ENCODE measurements at regions not wholly inside any gene's neighbourhood (a gene's known extent, or its start where the extent isn't known, plus 50 kb on each side); places are given as distances from the start of the nearest gene placed in this dataset.

DNA sequence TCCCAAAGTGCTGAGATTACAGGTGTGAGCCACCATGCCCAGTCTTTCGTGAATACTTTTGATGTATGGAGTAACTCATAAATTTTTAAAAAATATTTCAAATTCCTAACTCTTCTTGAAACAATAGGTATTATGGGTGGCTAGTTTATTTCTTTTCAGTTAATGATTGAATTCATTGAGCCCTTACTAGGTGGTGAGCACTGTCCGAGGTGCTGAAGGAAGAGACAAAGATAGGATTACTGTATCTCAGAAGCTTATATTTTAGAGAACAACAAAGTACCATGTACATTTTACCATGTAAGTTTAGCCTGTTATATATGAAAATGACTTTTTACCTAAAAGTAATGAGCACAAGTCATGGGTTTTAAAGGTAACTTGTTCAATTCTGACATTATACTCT is 418.3 kb downstream of the NPIPA7 start:
- ATAC-seq = no peak
- Mint-ChIP-seq H3K36me3 (no peaks in the 10 kb centered on the region), H3K27ac (no peak overlapping the region), H3K9me3 (peaks cover 5 to 7% of the 10 kb centered on the region in 2 donors)
- DNase-seq (ENCODE audit: low spot score in 2 of 2) = no peak

DNA sequence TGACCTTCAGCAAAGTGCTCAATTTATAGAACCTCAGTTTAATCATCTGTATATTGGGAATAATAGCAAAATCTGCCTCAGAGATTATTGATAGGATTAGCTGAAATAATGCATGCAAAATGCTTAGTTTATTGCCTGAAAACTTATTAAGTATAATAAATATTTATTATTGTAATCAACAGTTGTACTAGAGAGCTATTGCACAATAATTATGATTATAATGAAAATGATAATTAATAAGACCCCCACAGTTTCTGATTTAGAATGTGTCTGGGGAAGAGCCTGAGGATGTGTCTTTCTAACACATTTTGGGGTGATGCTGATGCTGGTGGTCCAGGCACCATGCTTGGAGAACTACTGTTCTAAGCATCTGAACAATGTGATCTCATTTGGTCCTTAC is 419.6 kb downstream of the NPIPA7 start:
- Mint-ChIP-seq H3K36me3 (no peaks in the 10 kb centered on the region), H3K27ac (no peak overlapping the region), H3K9me3 (peaks cover 5 to 7% of the 10 kb centered on the region in 2 donors)
- DNase-seq (ENCODE audit: low spot score in 2 of 2) = no peak
- ATAC-seq = no peak

DNA sequence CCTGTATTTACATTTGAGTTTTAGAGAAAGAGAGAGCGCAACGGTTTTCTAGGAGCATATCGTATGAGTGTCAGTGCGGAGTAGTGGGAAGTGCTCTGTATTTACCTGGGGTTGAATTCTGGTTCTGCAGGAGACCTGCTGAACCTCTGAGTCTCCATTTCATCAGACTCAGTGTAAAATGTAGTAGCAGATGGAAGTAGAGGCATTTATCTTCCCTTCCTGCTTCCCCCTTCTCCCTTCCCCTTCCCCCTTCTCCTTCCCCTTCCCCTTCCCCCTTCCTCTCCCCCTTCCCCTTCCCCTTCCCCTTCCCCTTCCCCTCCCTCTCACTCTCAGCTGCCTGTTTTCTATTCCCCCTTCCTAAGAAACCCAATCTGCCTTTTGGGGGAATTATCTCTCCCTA is 426.9 kb downstream of the NPIPA7 start:
- DNase-seq (ENCODE audit: low spot score in 2 of 2) (no peak), ATAC-seq (no peak)
- H3K36me3 Mint-ChIP-seq = no peaks in the 10 kb centered on the region
- peaks cover 0 to 4% of the 10 kb centered on the region in 2 donors for H3K9me3 Mint-ChIP-seq
- H3K27ac Mint-ChIP-seq = no peak overlapping the region

DNA sequence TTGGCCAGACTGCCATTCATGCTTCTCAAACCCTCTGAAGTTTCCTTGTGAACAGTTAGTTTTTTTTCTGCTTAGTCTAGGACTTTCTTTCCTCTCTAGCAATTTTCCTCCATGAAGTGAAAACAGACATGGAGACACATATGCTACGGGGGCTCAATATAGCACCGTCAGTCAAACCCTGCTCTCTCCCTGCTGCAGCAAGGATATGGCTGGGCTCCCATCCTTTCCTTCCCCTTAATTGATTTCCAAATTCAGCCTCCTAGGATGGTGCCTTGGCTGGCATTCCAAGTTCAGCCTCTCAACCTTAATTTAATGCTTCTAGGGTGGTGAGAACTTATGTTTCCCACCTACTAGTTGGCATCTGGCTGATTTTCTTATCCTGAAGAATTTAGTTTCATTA is 436.7 kb downstream of the NPIPA7 start:
- Mint-ChIP-seq H3K9me3 (peaks cover 9 to 14% of the 10 kb centered on the region in 2 donors), H3K36me3 (peaks cover 6 to 9% of the 10 kb centered on the region in 2 donors), H3K27ac (no peak overlapping the region)
- ATAC-seq (no peak), DNase-seq (ENCODE audit: low spot score in 2 of 2) (no peak)

DNA sequence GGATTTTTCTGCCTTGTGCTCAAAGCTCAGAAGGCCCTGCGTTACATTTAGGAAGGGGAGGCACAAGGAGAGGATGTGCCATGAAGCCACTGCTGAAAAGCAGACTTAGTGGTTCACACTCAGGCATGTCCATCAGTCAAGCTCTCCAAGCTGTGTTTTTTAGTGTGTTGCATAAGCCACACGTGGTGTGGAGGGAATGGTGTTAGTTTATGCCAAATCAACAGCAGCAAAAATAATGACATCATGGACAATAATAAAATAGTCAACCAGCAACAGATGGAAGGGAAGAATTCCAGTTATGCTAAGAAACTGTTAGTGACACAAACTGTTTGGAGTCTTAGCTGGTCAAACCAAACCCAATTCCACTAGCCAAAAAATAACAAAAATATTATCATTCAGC is 438.3 kb downstream of the NPIPA7 start:
- ATAC-seq (no peak), DNase-seq (ENCODE audit: low spot score in 2 of 2) (no peak)
- H3K36me3 Mint-ChIP-seq = peaks cover 10 to 15% of the 10 kb centered on the region in 2 donors
- H3K9me3 Mint-ChIP-seq = peaks cover 20% of the 10 kb centered on the region in 2 donors
- H3K27ac Mint-ChIP-seq = no peak overlapping the region

DNA sequence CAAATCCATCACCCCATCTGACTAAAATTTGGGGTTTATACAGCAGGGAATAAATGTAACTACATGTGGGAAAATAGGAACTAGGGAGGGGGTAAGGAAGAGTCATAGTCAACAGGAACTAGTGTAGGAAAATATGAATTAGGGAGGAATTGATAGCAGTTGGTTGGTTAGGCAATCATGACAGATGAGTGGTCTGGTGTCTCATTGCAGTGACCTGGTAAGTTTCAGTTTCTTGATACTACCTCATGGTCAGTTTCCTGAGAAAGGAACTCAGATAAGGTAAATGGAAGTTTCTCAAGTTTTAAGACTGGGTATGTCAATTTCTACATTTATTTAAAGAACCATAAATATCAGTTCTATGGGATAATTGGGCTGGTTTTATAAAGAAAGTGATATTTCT is 442.3 kb downstream of the NPIPA7 start:
- ATAC-seq = no peak

DNA sequence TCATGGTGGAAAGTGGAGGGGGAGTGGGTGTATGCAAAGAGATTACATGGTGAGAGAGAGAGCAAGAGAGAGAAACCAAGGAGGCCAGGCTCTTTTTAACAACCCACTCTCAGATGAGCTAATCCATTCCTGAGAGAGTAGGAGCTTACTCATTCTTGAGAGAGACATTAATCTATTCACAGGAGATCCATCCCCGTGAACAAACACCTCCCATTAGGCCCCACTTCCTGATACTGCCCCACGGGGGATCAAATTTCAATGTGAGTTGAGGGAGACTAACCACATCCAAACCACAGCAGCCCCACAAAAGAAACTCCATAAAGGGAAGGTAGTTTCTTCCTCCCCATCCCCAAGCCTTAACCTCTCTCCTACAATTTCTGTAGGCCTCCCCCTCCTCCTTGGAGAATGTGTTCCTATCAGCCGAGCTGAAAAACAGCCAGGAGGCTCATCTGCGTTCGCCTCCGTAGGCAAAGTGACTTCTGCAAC is 450.0 kb downstream of the NPIPA7 start:
- no peak for DNase-seq (ENCODE audit: low spot score in 2 of 2)
- H3K36me3 Mint-ChIP-seq = no peaks in the 10 kb centered on the region
- H3K27ac Mint-ChIP-seq = no peak overlapping the region
- H3K9me3 Mint-ChIP-seq = peaks cover 0 to 3% of the 10 kb centered on the region in 2 donors
- no peak for ATAC-seq

More for the DNA sequence above, 442.3 kb downstream of the NPIPA7 start:
- H3K36me3 Mint-ChIP-seq = peaks cover 10 to 15% of the 10 kb centered on the region in 2 donors
- H3K9me3 Mint-ChIP-seq = peaks cover 20% of the 10 kb centered on the region in 2 donors
- no peak for DNase-seq (ENCODE audit: low spot score in 2 of 2)
- no peak overlapping the region for H3K27ac Mint-ChIP-seq

DNA sequence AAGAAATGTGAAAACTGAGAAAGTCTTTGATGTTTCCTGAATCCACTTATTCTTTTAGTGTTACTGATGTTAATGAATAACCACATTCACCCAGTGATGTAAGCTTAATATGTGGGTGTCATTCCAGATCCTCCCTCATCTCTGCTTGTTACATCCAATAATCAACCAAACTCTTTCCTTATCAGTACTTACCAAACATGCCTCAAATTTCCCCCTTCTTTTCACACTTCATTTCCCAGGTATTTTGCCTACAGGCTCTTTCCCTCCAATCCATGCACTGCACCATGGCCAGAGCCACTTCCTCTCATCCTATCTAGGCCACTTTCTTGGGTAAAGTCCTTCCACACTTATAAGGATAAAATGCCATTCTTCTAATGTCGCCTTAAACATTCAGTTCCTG is 451.5 kb downstream of the NPIPA7 start:
- H3K9me3 Mint-ChIP-seq = peaks cover 3 to 6% of the 10 kb centered on the region in 2 donors

DNA sequence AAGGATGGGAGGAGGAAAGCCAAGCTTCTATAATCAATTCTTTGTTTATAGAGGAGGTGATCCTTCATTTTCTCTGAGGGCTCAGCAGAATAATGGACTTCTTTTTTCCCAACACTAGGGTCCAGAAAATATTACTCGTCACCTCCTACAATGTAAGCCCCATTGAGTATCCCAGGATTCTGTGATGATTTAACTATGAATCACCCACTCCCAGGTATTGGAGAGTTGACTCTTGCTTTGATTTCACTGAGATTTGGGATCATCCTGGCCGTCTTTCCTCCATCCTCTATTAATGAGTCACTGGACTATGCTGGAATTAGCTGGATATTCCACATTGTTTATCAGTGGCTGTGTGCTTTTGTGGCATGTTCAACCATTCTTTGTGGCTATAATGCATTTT is 452.0 kb downstream of the NPIPA7 start:
- Mint-ChIP-seq H3K36me3 (no peaks in the 10 kb centered on the region), H3K9me3 (peaks cover 4 to 6% of the 10 kb centered on the region in 2 donors), H3K27ac (no peak overlapping the region)
- no peak for ATAC-seq
- no peak for DNase-seq (ENCODE audit: low spot score in 2 of 2)

More for the DNA sequence above, 451.5 kb downstream of the NPIPA7 start:
- DNase-seq (ENCODE audit: low spot score in 2 of 2) = no peak
- Mint-ChIP-seq H3K36me3 (no peaks in the 10 kb centered on the region), H3K27ac (no peak overlapping the region)
- ATAC-seq = no peak

DNA sequence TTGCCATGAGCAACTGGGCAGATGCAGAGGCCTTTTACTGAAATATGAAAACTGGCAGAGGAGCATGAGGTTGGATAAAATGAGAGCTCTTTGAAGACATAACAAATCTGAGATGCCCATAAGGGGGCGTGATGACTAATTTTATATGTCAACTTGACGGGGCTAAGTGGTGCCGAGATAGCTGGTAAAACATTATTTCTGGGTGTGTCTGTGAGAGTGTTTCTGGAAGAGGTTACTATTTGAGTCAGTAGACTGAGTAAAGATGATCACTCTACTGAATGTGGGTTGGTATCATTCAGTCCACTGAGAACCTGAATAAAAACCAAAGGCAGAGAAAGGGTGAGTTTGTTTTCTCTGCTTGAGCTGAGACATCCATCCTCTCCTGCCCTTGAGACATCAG is 454.2 kb downstream of the NPIPA7 start:
- DNase-seq (ENCODE audit: low spot score in 2 of 2) (no peak), ATAC-seq (peak in 1 of 2 donors; percentile 37)
- Mint-ChIP-seq H3K9me3 (peaks cover 4 to 6% of the 10 kb centered on the region in 2 donors), H3K27ac (no peak overlapping the region), H3K36me3 (no peaks in the 10 kb centered on the region)

DNA sequence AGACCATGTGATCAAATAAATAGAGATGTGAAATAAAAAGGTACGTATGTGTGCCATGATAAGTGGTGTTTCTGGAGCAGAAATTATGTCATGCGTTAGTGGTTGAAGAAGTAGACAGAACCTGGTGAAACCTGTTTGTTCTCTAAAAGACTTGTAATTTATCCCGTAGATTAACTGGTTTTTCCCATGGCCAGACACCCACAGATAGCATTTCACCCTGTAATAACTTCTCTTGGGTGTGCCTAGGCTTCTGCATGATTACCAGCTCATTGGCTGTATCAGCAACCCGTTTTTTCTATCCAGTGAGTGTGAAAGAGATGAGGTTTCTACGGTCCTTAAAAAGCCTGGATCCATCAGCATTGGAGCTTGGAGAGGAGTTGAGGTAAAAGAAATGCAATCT is 471.3 kb downstream of the NPIPA7 start:
- DNase-seq (ENCODE audit: low spot score in 2 of 2) (no peak), ATAC-seq (no peak)
- no peaks in the 10 kb centered on the region for H3K9me3 Mint-ChIP-seq
- no peaks in the 10 kb centered on the region for H3K36me3 Mint-ChIP-seq
- no peak overlapping the region for H3K27ac Mint-ChIP-seq

DNA sequence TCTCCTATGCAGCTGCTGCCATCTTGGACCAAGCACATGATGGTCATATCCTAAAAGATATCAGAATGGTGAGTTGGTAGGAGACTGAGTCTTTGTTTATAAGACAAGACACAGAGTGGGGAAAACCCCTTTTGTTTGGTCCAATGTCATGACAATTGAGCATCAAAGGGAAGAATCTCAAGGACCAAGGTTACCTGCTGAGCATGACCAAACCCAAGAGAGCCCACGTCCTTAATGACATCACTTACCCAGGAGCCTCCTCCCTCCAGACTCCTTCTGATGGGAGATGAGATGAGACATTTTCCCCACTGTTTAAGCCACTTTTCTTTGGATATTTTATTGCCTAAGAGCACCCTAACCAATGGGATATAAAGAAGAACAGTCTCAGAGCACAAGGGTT is 478.1 kb downstream of the NPIPA7 start:
- DNase-seq (ENCODE audit: low spot score in 2 of 2) (no peak), ATAC-seq (no peak)
- Mint-ChIP-seq H3K27ac (no peak overlapping the region), H3K36me3 (no peaks in the 10 kb centered on the region), H3K9me3 (no peaks in the 10 kb centered on the region)

DNA sequence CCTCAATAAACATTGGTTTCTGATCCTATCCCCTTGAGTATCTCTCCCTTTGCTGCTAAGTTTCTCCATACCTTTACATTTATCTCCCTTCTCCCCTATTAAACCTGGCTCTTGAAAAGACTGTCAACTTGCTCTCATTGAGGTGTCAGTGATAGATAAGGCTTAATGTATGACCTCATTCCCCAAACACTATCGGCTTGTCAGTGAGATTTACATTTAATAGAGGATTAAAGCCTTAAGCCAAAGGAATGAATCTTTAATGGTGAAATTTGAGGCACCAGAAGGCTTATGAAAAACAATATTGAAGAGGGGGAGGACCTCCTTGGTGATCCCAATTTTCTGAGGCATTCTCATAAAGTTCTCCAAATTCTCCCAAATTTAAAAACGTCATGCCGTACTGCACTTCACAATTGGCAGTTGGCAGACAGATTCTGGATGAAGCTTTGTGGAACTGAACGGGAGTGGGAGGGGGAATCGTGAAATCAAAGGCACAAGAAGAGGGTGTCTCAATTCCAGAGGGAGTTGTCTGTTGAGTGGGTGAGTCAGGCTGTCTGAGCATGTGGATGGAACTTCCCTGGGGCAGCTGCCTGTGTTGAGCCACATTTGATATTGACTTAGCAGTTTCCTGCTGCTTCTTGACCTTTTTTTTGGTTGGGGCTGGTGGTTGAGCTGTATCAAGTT is 478.8 kb downstream of the NPIPA7 start:
- no peak for ATAC-seq
- H3K27ac Mint-ChIP-seq = no peak overlapping the region
- no peak for DNase-seq (ENCODE audit: low spot score in 2 of 2)
- no peaks in the 10 kb centered on the region for H3K36me3 Mint-ChIP-seq
- no peaks in the 10 kb centered on the region for H3K9me3 Mint-ChIP-seq

DNA sequence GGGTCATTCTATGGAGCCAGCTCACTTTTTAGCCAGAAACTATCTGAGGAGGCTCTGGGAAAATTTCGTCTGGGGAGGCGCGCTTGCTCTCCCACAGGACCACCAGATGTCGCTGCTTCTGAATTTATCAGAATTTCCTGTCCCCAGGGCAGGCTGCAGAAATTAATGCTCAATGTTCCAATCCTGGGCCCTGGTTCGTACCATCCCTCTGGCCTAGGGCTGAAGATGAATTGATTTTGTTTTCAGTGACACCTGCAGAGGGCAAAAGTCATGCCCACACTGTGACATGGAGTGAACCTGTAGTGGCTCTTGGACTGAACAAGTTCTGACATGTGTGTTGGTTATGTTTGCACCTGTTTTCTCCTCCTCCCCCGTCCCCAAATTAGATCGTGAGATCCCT is 482.6 kb downstream of the NPIPA7 start:
- no peaks in the 10 kb centered on the region for H3K9me3 Mint-ChIP-seq
- ATAC-seq (peak in 1 of 2 donors; percentile 51), DNase-seq (ENCODE audit: low spot score in 2 of 2) (peak in 1 of 2 donors; percentile 52)
- no peaks in the 10 kb centered on the region for H3K36me3 Mint-ChIP-seq
- peak overlapping the region in 1 of 2 donors; percentile 61 for H3K27ac Mint-ChIP-seq

DNA sequence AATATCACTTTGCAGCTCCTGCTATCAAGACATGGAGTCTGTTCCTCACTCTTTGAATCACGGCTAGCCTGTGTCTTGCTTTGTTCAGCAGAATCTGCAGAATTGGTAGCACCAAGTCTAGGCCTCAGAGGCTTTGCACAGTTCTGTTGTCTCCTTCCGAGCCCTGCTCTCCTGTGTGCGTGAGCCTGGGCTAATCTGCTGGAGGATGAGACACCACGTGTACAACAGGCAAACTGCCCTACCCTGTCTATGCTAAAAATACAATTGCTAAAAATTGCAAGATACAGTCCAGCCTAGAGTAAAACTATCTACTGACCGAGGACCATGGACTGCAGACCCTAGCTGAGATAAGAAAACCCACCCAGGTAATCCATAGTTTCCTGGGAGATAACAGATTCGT is 484.7 kb downstream of the NPIPA7 start:
- Mint-ChIP-seq H3K9me3 (no peaks in the 10 kb centered on the region), H3K27ac (no peak overlapping the region), H3K36me3 (no peaks in the 10 kb centered on the region)
- DNase-seq (ENCODE audit: low spot score in 2 of 2) (no peak), ATAC-seq (no peak)

DNA sequence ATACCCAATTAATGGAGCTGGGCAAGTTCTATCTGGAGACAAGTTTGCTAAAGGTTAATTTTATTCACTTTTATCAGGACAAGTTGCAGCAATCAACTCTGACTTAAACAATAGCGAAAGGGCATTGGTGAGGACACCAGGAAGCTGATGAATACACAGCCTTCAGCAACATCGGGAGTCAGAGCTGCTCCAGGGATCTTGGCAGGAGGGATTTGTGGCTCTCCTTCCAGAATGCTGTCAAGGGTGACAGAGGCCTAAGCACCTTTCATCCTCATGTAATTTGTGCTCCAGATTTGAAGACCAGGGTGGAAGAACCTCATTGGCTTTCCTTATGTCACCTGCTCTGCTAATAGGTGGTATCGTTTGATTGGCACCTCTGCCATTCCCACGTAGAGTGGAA is 485.6 kb downstream of the NPIPA7 start:
- Mint-ChIP-seq H3K9me3 (no peaks in the 10 kb centered on the region), H3K27ac (no peak overlapping the region), H3K36me3 (no peaks in the 10 kb centered on the region)
- no peak for DNase-seq (ENCODE audit: low spot score in 2 of 2)
- no peak for ATAC-seq

DNA sequence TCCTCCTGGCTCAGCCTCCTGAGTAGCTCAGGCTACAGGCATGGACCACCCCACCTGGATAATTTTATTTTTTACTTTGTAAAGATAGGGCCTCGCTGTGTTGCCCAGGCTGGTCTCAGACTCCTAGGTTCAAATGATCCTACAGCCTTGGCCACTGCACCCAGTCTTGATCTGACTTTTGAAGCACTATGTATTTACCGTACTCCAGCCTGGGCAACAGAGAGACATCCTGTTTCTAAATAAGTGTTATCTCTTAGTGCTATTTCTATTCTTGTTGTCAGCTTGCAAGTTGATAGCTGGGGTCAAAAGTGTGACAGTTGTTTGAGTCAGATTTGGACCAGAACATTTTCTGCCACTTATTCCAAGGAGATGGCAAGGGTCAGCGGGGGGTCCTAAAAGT is 486.4 kb downstream of the NPIPA7 start:
- DNase-seq (ENCODE audit: low spot score in 2 of 2) (no peak), ATAC-seq (no peak)
- no peaks in the 10 kb centered on the region for H3K9me3 Mint-ChIP-seq
- no peak overlapping the region for H3K27ac Mint-ChIP-seq
- no peaks in the 10 kb centered on the region for H3K36me3 Mint-ChIP-seq

DNA sequence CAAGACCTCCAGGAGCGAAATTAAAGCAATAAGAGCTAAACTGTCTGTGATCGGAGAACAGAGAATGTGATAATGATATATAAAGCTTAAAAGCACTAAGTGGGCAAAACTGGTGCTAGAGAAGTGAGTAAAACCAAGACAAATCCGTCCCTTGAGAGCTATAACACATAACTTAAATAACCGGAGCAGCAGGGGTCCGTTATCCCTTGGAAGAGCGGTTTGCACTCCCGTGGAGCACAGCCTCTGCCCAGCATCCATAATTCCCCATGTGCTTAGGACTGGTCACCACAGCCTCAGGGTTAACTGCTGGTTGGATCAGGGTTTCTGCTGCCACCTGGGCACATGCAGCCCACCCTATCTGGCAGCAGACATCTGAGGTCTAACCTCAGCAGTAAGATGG is 489.0 kb downstream of the NPIPA7 start:
- no peaks in the 10 kb centered on the region for H3K9me3 Mint-ChIP-seq
- ATAC-seq = no peak
- no peak overlapping the region for H3K27ac Mint-ChIP-seq
- no peak for DNase-seq (ENCODE audit: low spot score in 2 of 2)
- H3K36me3 Mint-ChIP-seq = no peaks in the 10 kb centered on the region
